ENCODE measurements at regions not wholly inside any gene's neighbourhood (a gene's known extent, or its start where the extent isn't known, plus 50 kb on each side); places are given as distances from the start of the nearest gene placed in this dataset.

GRCh38 chr7:79666472-79666871 is 213.0 kb upstream of the MAGI2 start:
- TF ChIP-seq CTCF (IDR thresholded peaks at IDR 0.05; ENCODE audit: extremely low read depth in 1 of 2, insufficient read depth in 1 of 2, low read depth in 1 of 2, low read length in 2 of 2) (no peak), POLR2A (IDR thresholded peaks at IDR 0.05; ENCODE audit: low read depth, low read length) (no peak), GATA2 (IDR thresholded peaks at IDR 0.05; ENCODE audit: insufficient read depth, insufficient read length, low read depth, low read length) (no peak), POLR2AphosphoS5 (IDR thresholded peaks at IDR 0.05; ENCODE audit: insufficient read depth, low read depth, low read length) (no peak), MAX (IDR thresholded peaks at IDR 0.05; ENCODE audit: insufficient read depth, insufficient read length) (no peak), EZH2 (IDR thresholded peaks at IDR 0.05; ENCODE audit: borderline replicate concordance, low read depth, low read length, severe bottlenecking) (no peak), JUN (IDR thresholded peaks at IDR 0.05; ENCODE audit: borderline replicate concordance, insufficient read depth, insufficient read length, low read depth) (no peak), FOS (IDR thresholded peaks at IDR 0.05; ENCODE audit: borderline replicate concordance, insufficient read depth, low read length) (no peak), MYC (IDR thresholded peaks at IDR 0.05; ENCODE audit: low read depth, low read length) (no peak)

Data from endothelial cell of umbilical vein (primary cell).